DMS114 treated with DMSO at 0.1 percent for 48 hours (cell line): ENCODE measurements at regions not wholly inside any gene's neighbourhood (a gene's known extent, or its start where the extent isn't known, plus 50 kb on each side); places are given as distances from the start of the nearest gene placed in this dataset.

ENCODE experiments used
- DNase-seq: peaks from one replicate; lab custom pipeline; 2025; ENCODE audit not compliant: unreplicated experiment; lab: John Stamatoyannopoulos, UW

GRCh38 chr2:36060133-36060532, 295.4 kb upstream of the CRIM1 start:
- no peak for DNase-seq

DNA sequence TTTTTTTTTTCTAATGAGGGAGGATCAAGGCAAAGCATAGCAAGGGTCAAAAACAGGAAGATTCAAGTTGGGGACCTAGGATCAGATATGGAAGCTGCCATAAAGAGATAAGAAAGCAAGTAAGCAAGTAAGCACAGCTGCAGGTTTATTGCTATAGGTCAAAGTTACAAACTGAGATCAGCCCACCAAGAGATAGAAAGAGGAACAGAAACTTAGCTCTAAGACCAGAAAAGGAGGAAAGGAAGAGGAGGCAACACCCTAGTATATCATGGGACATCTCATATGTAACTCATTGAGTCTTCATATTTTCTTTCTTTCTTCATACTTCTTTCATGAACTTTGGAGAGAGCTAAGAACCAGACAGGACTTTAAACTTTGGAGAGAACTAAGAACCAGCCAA, 295.9 kb upstream of the CRIM1 start:
- no peak for DNase-seq

- DNase-seq: no peak
Observed at GRCh38 chr2:36058953-36059352, 296.6 kb upstream of the CRIM1 start.

DNA sequence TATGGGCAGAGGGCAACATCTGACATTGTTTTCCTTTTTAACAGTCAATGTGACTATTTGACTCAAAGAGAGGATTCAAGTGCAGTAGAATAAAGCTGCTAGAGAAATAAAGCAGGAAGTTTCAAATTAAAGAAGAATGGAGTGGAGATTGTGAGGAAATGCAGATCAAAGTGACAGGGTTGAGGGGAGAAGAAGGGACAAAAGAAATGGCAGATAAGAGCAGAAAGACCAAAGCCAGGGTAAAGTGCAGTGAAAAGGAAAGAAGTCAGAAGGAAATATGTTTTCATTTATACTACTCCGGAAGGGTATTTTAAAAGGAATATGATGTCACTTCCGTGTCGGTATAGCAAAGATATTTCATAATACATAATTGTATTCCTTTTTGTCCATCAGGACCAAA, 297.5 kb upstream of the CRIM1 start:
- no peak for DNase-seq

DNA sequence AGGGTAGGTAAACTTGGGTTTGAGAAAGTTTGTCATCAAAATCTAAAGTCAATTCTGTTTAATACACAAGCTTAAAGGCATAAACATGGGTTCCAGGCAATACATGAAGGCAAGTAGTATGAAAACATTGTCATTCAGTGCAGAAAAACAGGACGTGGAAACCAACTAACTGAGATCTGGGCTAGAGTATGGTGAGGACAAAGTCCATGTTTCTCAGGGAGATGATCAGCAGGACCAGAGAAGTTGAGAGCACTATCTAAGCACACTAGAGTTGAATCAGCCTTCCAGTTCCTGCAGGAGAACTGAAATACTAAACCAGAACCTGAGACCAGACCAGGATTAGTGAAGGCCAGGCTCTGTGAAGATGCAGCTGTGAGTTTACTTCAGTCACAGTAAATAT, 302.8 kb upstream of the CRIM1 start:
- DNase-seq: no peak

GRCh38 chr2:36044411-36044810, 311.2 kb upstream of the CRIM1 start:
- no peak for DNase-seq

- DNase-seq: no peak
Observed at GRCh38 chr2:36035137-36035536, 320.4 kb upstream of the CRIM1 start.

- DNase-seq: no peak
Observed at GRCh38 chr2:36032046-36032445, 323.5 kb upstream of the CRIM1 start.

- no peak for DNase-seq
Observed at GRCh38 chr2:36031471-36031870, 324.1 kb upstream of the CRIM1 start.

DNA sequence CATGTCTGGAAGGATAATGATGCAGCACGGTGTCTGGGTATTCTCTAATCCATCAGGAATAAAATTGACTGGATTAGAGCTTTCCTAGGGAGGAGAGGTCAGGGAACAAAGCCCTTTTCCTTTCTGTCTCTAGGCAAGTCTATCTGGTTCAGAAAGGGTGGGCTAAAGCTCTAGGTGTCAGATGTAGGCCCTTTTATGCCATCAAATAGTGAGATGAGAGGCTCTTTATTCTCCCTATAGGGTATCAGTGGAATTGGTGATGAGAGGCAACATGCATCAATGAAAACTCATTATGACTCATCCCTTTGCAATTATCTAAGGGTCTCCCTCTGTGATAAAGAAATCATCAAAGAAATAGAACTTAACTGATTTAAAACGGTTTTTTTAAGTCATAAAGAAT, 328.0 kb upstream of the CRIM1 start:
- no peak for DNase-seq

DNA sequence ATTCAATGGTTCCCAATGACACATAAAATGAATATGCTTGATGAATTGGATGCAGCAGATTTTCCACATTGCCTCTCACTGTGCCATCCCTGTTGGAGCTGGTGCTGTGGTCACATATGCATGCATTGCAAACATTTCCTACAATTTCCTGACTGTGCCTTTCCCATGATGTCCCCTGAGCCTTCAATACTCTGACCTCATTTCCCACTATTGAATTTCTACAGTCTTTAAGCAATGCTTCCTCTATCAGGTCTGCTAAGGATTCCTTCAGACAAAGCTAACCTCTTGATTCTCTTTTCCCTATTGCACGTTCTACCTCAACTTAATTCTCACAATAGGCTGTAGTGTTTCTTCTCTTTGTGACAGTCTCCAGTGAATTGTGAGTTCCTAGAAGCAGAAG, 342.5 kb upstream of the CRIM1 start:
- DNase-seq: no peak

GRCh38 chr2:36006444-36006843, 349.1 kb upstream of the CRIM1 start:
- no peak for DNase-seq

DNA sequence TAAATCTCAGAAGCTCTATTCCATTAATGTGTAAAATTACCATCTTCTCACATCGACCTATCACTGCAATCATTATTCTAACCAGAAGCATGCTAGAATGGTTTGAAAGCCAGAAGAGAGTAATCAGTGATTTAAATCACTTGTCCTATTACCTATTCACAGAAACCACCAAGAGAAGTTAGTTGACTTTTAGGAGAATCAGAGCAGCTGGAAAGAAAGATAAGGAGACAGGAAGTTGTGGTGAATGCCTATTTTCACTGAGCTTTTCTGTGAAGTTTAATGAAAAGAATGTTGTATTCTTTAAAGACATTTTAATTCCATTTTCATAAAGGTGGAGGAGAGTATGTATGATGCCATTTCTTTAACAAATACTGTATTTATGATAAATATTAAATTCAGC, 352.6 kb upstream of the CRIM1 start:
- no peak for DNase-seq

DNA sequence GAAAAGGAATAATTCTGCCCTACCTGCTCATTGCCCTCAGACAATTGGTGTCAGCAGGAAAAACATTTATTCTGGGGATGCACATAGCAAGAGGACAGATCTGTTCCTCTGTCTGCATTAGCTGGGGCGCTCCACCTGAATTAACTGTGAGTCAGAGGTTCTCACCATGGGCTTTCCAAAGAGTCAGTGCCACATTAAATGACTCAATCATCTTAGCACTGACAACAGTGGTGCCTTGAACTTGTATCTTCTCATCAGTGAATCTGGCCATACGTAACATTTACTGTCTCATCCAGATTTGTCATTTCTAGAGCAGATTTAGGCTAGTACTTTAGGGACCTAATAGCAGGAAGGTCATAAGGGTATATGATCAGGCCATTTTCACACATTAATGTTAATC, 358.1 kb upstream of the CRIM1 start:
- DNase-seq: no peak

DNA sequence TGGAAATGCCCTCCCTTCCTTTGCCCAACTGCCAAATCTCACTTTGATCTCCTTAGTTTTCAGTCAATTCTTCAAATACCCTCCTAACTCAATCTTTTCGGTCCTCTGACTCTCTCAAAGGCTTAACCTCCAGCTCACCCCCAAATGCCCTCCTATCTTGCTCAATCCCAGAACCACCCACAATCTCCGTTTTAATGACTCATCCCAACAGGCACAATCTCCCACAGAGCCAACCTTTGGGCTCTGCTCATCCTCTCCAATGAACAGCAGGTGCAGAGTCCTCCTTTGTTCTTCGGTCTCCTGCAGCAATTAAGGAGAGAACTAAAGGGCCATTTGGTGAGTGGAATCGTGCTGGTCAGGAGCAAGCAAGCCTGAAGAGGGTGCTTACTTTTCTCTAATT, 366.1 kb upstream of the CRIM1 start:
- no peak for DNase-seq

DNA sequence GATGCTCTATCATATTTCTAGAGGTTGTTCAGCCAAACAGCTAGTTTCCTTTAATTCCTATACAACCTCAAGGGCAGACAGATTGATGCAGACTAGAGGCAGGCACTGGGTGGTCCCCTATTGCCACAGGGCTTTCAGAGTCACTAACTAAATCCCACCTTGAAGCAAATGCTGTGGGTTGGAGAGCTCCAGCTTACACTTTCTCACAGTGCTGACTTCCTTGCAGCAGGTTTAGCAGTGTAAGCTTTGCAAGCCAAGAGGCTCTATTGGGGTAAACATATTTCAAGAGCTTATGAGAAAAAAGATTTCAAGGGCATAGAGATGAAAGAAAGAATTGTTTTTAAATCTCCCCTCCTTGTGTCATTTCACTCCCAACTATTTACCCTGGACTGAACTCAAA, 366.5 kb upstream of the CRIM1 start:
- no peak for DNase-seq

DNA sequence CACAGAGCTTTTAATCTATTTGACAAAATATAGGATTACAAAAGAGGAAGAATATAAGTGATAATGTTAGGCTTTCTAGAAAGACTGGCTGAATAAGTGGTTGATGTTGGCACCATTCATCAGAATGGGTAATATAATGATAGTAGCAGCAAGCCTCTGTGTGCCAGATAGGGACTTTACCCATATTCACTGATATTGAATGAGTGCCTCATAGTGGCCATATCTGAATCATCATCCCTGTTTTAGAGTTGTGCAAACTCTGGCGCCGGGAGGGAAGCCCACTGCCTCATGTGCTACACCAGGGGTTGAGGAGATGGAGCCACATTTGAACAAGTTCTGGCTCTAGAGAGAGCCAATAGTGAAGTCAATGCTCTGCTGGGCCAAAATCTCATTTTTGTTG, 368.7 kb upstream of the CRIM1 start:
- no peak for DNase-seq

DNA sequence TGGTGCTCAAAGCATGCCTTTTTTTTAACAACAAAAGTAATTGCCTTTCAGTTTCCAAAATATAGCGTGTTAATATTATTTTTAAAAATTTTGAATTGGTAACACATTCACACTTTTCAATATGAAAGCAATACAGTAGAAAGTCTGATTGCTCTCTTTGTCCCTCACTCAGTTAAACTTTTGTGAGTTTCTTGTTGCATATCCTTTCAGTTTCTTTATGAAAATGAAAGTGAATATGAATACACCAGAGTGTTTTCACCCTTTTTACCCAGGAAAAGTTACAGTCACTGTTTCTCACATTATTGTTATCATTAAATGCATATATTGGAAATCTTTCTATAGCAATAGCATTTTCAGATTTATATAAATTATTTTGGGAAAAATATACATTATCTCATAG, 377.4 kb upstream of the CRIM1 start:
- no peak for DNase-seq

DNA sequence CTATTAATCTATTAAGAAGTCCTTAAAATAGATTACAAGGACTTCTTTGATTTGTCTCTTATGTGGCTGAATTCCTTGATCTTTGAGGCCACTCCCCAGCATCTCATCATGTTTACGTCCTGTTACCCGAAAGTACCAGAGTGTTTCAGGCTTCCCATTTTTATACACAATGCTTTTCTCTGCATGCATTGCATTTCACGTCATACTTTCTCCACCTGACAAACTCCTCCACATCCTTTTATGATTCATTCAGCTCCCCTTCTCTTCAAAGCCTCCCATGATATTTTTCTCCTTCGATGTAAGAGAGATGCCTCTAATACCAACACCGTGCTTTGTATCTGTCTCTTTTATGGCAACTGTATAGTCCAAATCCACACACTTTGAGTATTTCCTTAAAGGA, 379.0 kb upstream of the CRIM1 start:
- no peak for DNase-seq

- no peak for DNase-seq
Observed at GRCh38 chr2:35973737-35974132, 381.8 kb upstream of the CRIM1 start.

DNA sequence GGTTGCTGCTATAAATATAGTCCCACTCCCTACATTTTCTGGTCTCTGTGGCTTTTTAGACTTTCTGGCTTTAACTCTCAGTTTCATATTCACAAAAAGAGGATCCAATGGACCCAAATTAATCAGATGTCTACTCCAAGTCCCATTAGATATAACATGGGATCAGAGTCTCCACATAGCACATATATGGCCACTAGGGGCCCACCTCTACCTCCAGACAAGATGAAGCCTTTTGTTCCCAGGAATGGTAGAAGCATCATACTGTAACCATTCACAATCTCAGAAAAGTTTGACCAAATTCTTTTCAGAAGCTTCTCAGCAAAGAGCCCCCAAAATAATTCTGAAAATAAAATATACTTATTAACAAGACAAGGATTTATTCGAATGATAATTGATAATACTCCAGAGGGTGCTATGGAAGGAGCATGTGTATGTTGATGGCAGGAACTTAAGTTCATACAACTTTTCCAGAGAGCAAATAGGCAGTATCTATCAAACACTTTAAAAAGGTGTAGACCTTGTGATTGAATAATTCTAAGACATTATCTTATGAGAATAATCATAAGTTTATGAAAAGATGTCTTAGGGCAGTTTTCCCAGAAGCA, 382.3 kb upstream of the CRIM1 start:
- DNase-seq: peak; percentile 18

GRCh38 chr2:35963824-35964223, 391.8 kb upstream of the CRIM1 start:
- DNase-seq: no peak

DNA sequence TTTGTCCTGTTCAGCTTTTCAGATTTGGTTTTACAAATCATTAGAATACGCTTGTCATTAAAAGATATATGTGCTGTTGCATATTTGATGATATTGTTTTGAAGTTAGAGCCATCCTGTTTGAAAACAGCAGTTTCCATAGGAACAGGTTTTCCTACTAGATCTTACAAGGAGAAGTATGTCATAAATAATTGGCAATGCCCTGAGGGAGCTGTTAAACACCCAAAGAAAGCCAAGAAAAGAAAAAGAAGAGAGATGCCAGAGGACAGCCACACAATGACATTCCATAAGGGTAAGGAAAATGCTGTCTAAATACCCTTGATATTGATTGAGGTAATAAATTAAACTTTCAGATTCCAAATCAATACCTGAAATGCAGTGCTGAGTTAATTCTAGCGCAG, 392.2 kb upstream of the CRIM1 start:
- no peak for DNase-seq
